ENCODE measurements at regions not wholly inside any gene's neighbourhood (a gene's known extent, or its start where the extent isn't known, plus 50 kb on each side); places are given as distances from the start of the nearest gene placed in this dataset.

- TF ChIP-seq POLR2A (IDR thresholded peaks at IDR 0.05), result no peak
- TF ChIP-seq EP300 (IDR thresholded peaks at IDR 0.05; ENCODE audit: low read depth), result no peak
- TF ChIP-seq, protein P1, sequence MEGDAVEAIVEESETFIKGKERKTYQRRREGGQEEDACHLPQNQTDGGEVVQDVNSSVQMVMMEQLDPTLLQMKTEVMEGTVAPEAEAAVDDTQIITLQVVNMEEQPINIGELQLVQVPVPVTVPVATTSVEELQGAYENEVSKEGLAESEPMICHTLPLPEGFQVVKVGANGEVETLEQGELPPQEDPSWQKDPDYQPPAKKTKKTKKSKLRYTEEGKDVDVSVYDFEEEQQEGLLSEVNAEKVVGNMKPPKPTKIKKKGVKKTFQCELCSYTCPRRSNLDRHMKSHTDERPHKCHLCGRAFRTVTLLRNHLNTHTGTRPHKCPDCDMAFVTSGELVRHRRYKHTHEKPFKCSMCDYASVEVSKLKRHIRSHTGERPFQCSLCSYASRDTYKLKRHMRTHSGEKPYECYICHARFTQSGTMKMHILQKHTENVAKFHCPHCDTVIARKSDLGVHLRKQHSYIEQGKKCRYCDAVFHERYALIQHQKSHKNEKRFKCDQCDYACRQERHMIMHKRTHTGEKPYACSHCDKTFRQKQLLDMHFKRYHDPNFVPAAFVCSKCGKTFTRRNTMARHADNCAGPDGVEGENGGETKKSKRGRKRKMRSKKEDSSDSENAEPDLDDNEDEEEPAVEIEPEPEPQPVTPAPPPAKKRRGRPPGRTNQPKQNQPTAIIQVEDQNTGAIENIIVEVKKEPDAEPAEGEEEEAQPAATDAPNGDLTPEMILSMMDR (IDR thresholded peaks at IDR 0.05), result no peak
- no peak for TF ChIP-seq POLR2AphosphoS5 (IDR thresholded peaks at IDR 0.05)
- intact Hi-C loops (cut with DNase I; ENCODE audit: low total_unique reads), result no loop called here
- in situ Hi-C loops (cut with MboI; ENCODE audit: low pct_ligation_motif_present in 1 of 4, low pct_unique_long_range_greater_than_20kb in 1 of 4, low sequenced_read_pairs in 3 of 4), result no loop called here
- Histone ChIP-seq H3K36me3 (no peaks in the 10 kb centered on the region), H3K27ac (no peak overlapping the region), H3K4me1 (no peaks in the 10 kb centered on the region), H3K4me3 (no peak overlapping the region), H3K27me3 (no peaks in the 10 kb centered on the region), H3K9me3 (no peaks in the 10 kb centered on the region)
- no peak for DNase-seq
- 39 to 42% methylated on average over 5 to 6 of the region's 6 CpGs for WGBS, 2 donors (ENCODE audit: low coverage in 1 of 2)
These were observed 841.6 kb downstream of the MAT2B start for GRCh38 chr5:164346785-164347630.

- no peak for TF ChIP-seq EP300 (IDR thresholded peaks at IDR 0.05; ENCODE audit: low read depth)
- no peak for TF ChIP-seq POLR2A (IDR thresholded peaks at IDR 0.05)
- intact Hi-C loops (cut with DNase I; ENCODE audit: low total_unique reads) (no loop called here), in situ Hi-C loops (cut with MboI; ENCODE audit: low pct_ligation_motif_present in 1 of 4, low pct_unique_long_range_greater_than_20kb in 1 of 4, low sequenced_read_pairs in 3 of 4) (no loop called here)
- Histone ChIP-seq H3K36me3 (no peaks in the 10 kb centered on the region), H3K27me3 (no peaks in the 10 kb centered on the region), H3K4me1 (peaks cover 0 to 6% (median 1%) of the 10 kb centered on the region in 4 donors), H3K9me3 (no peaks in the 10 kb centered on the region), H3K27ac (no peak overlapping the region), H3K4me3 (no peak overlapping the region)
- 93 to 100% methylated on average over 1 of the region's 1 CpG for WGBS, 2 donors (ENCODE audit: low coverage in 1 of 2)
- DNase-seq, result no peak
These were observed 844.8 kb downstream of the MAT2B start for GRCh38 chr5:164350236-164350635.

DNA sequence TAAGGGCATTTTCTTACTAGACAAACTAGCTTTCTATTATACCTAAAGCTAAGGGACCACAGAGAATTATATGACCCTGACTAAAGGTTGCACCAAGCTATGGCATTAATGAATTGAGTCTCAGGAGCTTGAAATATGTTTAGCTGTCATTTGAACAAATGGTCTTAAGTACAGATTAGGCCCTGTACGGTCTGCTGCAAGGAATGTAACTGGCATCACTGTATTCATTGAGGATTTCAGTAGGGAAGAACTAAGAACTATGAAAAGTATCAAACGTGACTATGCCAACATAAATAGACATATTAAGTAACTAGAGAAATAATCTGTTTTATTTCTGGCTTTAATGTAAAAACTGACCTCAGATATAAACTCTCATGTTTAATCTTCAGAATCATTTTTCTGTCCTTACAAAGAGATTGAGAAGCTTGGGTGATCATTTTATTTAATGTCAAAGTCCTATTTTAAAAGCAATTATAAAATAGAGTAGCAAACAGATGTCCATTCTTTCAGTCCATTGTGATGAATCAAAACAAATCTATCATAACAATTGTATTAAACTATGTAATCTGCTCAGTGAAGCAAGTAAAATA is 845.9 kb downstream of the MAT2B start:
- no peaks in the 10 kb centered on the region for H3K9me3 ChIP-seq
- intact Hi-C loops (cut with DNase I; ENCODE audit: low total_unique reads), result no loop called here
- 47 to 71% methylated on average over 2 of the region's 2 CpGs for WGBS, 2 donors (ENCODE audit: low coverage in 1 of 2)
- in situ Hi-C loops (cut with MboI; ENCODE audit: low pct_ligation_motif_present in 1 of 4, low pct_unique_long_range_greater_than_20kb in 1 of 4, low sequenced_read_pairs in 3 of 4), result no loop called here
- H3K27me3 ChIP-seq, result no peaks in the 10 kb centered on the region
- no peak for TF ChIP-seq POLR2A (IDR thresholded peaks at IDR 0.05)
- H3K36me3 ChIP-seq, result no peaks in the 10 kb centered on the region
- no peak for DNase-seq
- H3K4me3 ChIP-seq, result no peak overlapping the region
- peaks cover 0 to 6% (median 1%) of the 10 kb centered on the region in 4 donors for H3K4me1 ChIP-seq
- H3K27ac ChIP-seq, result no peak overlapping the region

- Histone ChIP-seq H3K4me1 (peaks cover 0 to 6% (median 1%) of the 10 kb centered on the region in 4 donors), H3K4me3 (no peak overlapping the region), H3K9me3 (no peaks in the 10 kb centered on the region), H3K36me3 (no peaks in the 10 kb centered on the region), H3K27ac (no peak overlapping the region), H3K27me3 (no peaks in the 10 kb centered on the region)
- TF ChIP-seq POLR2A (IDR thresholded peaks at IDR 0.05), result no peak
- TF ChIP-seq, protein P1 (IDR thresholded peaks at IDR 0.05), result no peak
- no peak for TF ChIP-seq POLR2AphosphoS5 (IDR thresholded peaks at IDR 0.05)
- no peak for TF ChIP-seq EP300 (IDR thresholded peaks at IDR 0.05; ENCODE audit: low read depth)
- intact Hi-C loops (cut with DNase I; ENCODE audit: low total_unique reads) (no loop called here), in situ Hi-C loops (cut with MboI; ENCODE audit: low pct_ligation_motif_present in 1 of 4, low pct_unique_long_range_greater_than_20kb in 1 of 4, low sequenced_read_pairs in 3 of 4) (no loop called here)
- DNase-seq, result no peak
- 15 to 36% methylated on average over 2 of the region's 2 CpGs for WGBS, 2 donors (ENCODE audit: low coverage in 1 of 2)
These were observed 847.3 kb downstream of the MAT2B start for GRCh38 chr5:164352695-164353094.

- peaks cover 0 to 6% (median 1%) of the 10 kb centered on the region in 4 donors for H3K4me1 ChIP-seq
- TF ChIP-seq POLR2AphosphoS5 (IDR thresholded peaks at IDR 0.05) (no peak), POLR2A (IDR thresholded peaks at IDR 0.05) (no peak), EP300 (IDR thresholded peaks at IDR 0.05; ENCODE audit: low read depth) (no peak)
- TF ChIP-seq, protein P1 (IDR thresholded peaks at IDR 0.05), result no peak
- H3K36me3 ChIP-seq, result no peaks in the 10 kb centered on the region
- intact Hi-C loops (cut with DNase I; ENCODE audit: low total_unique reads), result no loop called here
- 10 to 20% methylated on average over 1 of the region's 1 CpG for WGBS, 2 donors (ENCODE audit: low coverage in 1 of 2)
- H3K4me3 ChIP-seq, result no peak overlapping the region
- no peaks in the 10 kb centered on the region for H3K27me3 ChIP-seq
- H3K27ac ChIP-seq, result no peak overlapping the region
- no peaks in the 10 kb centered on the region for H3K9me3 ChIP-seq
- in situ Hi-C loops (cut with MboI; ENCODE audit: low pct_ligation_motif_present in 1 of 4, low pct_unique_long_range_greater_than_20kb in 1 of 4, low sequenced_read_pairs in 3 of 4), result no loop called here
- no peak for DNase-seq
These were observed 847.7 kb downstream of the MAT2B start for GRCh38 chr5:164353155-164353554.

Data from transverse colon (tissue), 4 donors.